DMS 273 (cell line): ENCODE measurements at regions not wholly inside any gene's neighbourhood (a gene's known extent, or its start where the extent isn't known, plus 50 kb on each side); places are given as distances from the start of the nearest gene placed in this dataset.

ENCODE experiments used
- DNase-seq: peaks from one replicate; lab custom pipeline; 2025; ENCODE audit not compliant: unreplicated experiment; lab: John Stamatoyannopoulos, UW

DNA sequence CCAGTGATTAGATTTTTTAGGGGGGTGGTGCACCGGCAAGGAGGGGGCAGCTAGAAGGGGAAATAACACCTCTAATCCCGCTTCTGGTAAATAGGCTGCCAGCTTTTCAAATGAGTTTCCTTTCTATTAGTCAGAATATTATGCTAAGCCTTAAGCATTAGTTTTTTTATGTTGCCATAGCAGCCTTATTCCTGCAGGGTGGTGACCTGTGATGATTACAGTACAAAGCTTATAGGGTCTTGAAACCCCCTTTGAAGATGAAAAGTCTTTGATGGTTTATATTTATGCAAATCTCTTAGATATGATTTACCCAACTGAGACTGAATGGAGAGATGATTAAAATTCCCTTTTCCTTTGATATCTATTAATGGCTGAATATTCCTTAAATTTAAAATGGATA lies 109.8 kb downstream of the ZIC5 start:
- DNase-seq: no peak

- no peak for DNase-seq
These were observed 110.8 kb downstream of the ZIC5 start for GRCh38 chr13:99860745-99861144.

GRCh38 chr13:99859178-99860177 lies 112.1 kb downstream of the ZIC5 start:
- no peak for DNase-seq

DNA sequence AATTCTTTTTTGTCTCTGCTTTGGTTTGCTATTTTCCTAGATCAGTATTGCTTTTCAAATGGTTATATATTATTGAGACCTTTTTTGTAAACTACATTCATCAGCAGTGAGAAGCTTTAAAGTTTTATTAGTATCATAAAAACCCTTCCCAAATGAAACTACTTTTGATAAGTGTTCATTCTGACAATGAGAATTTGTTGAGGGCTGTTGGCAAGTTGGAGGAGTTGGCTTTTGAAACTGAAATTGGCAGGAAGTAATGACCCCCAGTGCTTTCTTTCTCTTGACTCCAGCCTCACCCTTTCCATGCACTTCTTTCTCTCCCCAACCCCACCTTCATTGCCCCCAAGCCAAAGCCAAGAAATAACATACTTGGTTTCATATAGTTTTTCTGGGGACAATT lies 113.8 kb downstream of the ZIC5 start:
- no peak for DNase-seq

- peak; percentile 60 for DNase-seq
These were observed 115.8 kb downstream of the ZIC5 start for GRCh38 chr13:99855526-99856420.

DNA sequence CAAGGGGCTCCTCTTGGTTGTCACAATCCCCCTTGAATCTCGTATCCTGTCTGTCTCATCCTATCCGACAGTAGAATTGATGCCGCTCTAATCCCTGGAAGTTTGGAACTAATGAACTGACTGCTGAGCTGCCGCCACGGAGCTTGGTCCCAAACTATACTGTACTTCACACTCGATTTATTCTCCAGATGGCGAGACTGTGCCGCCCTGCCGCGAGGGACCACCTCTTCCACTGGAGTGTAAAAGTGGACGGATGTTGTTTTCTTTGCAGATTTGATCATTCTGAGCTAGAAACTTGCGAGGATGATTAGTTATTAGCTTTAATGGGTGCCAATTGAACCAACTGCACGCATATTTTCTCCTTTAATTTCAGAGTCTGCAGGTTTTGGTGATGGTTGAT lies 117.2 kb downstream of the ZIC5 start:
- DNase-seq: no peak

DNA sequence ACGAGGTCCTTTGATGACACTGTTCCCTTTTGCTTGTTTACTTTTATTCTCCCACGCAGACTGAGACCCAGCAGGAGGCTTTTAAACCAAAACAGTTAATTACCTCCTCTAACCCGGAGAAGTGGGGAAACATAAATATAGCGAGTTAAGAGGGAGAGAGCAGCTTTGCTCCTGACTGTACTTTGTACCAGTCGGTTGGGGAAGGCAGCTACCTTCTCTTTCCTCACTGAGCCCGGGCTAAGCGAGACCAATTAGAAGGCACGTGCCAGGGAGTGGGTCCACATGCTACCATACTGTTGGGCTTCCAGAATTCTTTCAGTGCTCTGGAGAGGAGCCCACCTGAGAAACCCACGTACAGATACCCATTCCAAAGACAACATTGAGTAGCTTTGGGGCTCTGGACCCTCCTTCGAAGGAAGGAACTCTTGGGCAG lies 124.2 kb downstream of the ZIC5 start:
- peak; percentile 18 for DNase-seq

GRCh38 chr13:99845161-99845874 lies 126.2 kb downstream of the ZIC5 start:
- DNase-seq: peak; percentile 86

DNA sequence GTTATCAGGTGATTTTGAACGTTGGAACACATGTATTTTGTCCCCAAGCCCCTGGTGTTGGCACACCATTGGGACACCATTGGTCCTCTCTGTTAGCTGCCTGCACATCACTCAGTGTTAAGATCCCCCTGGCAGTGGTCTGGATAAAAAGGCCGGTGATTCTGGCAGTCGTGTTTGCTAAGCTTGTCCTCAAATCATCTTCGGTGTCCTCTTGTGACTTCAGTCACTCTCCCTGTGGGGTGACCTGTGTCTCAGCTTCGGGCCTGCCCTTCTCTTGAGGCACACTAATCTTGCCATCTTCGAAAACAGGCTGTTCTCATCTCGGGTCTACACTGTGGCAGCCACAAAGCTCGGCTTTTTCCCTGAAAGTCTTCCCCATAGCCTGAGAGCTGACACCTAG lies 127.1 kb downstream of the ZIC5 start:
- DNase-seq: no peak

- DNase-seq: no peak
These were observed 127.7 kb downstream of the ZIC5 start for GRCh38 chr13:99843872-99844271.

- no peak for DNase-seq
These were observed 129.2 kb downstream of the ZIC5 start for GRCh38 chr13:99842405-99842804.

- DNase-seq: no peak
These were observed 135.3 kb downstream of the ZIC5 start for GRCh38 chr13:99836291-99836690.

- no peak for DNase-seq
These were observed 136.1 kb downstream of the ZIC5 start for GRCh38 chr13:99835442-99835841.

GRCh38 chr13:99834246-99834645 lies 137.3 kb downstream of the ZIC5 start:
- DNase-seq: no peak

- no peak for DNase-seq
These were observed 139.2 kb downstream of the ZIC5 start for GRCh38 chr13:99832347-99832746.

GRCh38 chr13:99830931-99831330 lies 140.6 kb downstream of the ZIC5 start:
- DNase-seq: no peak

- DNase-seq: no peak
These were observed 141.9 kb downstream of the ZIC5 start for GRCh38 chr13:99829593-99830239.

GRCh38 chr13:99829161-99829560 lies 142.4 kb downstream of the ZIC5 start:
- no peak for DNase-seq

- no peak for DNase-seq
These were observed 142.8 kb downstream of the ZIC5 start for GRCh38 chr13:99828735-99829134.

- DNase-seq: no peak
These were observed 143.4 kb downstream of the ZIC5 start for GRCh38 chr13:99828123-99828522.
